HG02840 (cell line): ENCODE measurements at regions not wholly inside any gene's neighbourhood (a gene's known extent, or its start where the extent isn't known, plus 50 kb on each side); places are given as distances from the start of the nearest gene placed in this dataset.
A peak's percentile ranks its signal among the peaks of the same experiment; 100 is the strongest.
"Not testable (repeated sequence)": the region's sequence is repeated elsewhere in the genome, so short reads cannot be mapped to it uniquely, and the experiment has no call there.

Experiments
- ATAC-seq: cut with Tn5 transposase; IDR thresholded peaks from one replicate; pipeline ENCODE4 v1.9.1; 2021; ENCODE audit warnings: mild to moderate bottlenecking, moderate library complexity, moderate number of reproducible peaks; ENCODE audit not compliant: unreplicated experiment, low FRiP score

GRCh38 chr12:43255522-43256111 lies 296.4 kb downstream of the ADAMTS20 start:
- no peak for ATAC-seq

GRCh38 chr12:43252585-43252984 lies 299.4 kb downstream of the ADAMTS20 start:
- ATAC-seq, result no peak

GRCh38 chr12:43245947-43246346 lies 306.1 kb downstream of the ADAMTS20 start:
- ATAC-seq, result no peak

- ATAC-seq, result no peak
Observed at GRCh38 chr12:43241986-43242385, 310.0 kb downstream of the ADAMTS20 start.

DNA sequence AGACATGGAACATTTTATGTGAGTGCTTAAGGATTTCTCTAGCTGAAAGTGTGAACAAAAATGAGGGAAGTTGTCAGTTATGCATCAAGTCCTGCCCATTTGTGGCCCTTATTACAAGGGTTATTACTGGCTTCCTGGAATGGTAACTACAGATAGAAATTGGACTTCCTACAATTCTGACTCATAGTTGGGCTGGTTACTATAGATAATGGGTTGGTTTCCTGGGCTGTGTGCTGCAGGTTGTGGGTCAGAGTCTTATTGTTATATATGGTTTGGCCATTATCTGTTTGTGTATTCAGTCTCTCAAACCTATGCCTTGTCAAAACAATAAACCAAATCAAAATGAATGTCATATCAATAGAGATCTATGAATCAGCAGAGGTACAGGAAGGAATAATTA lies 313.7 kb downstream of the ADAMTS20 start:
- ATAC-seq, result no peak

DNA sequence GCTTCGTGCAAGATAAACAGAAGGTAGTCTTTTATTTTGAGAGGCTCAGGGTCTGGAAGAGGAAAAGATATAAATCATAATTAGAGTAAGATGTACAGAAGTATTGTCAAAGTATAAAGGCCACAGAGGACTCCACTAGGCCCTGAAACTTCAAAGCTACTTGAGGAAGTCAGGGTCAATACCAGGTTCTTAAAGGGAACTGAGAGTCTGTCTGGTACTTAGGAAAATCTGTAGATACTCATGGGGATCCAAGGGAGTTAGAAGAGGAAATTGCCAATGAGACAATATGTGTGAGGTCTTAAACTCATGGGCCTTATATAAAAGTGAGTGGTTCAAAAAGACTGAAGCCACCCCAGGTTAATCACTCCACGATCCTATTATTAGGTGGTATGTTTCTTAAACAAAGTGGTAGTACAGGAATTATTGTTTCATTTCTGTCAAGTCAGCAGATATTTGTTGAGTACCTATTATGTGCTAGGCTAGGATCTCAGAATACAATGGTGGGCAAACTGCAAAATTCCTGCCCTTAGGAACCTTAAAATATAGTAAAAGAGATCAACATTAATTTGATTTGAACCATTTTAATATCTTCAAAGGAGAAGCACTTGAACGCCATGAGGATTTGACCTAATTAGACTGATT lies 314.6 kb downstream of the ADAMTS20 start:
- no peak for ATAC-seq

DNA sequence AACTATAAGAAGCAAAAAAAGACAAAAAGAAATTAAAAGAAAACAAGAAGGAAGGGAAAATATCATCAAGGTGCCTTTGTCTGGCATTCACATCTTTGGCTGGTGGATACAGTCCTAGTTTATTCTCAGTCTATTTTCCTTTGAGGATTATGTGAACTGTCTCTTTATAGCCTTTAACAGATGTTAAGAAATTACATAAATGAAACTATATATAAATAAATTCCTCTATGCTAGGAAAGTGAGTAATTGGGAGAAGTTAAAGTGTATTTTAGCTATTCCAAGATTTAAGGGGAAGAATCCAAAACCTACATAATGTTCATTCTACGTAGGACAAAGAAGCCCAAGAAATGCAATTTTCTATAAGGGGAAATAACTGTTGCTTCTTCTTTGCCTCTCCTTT lies 316.3 kb downstream of the ADAMTS20 start:
- no peak for ATAC-seq

DNA sequence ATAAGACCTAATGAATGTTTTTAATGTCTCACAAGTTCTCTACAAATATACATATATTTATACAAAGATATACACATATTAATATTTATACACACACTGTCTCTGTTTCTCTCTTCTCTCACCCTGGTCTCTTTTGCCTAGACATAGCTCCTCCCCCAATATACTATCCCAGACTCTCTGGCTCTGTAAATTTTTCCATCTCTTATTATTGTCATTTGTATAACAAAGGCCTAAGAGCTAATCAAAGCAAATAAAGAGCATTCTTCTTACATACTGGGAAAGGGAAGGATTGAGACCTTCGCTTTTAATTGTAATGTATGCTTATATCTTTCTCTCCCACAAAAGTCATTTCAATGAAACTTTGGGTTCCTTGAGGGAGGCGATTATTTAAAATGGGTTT lies 318.1 kb downstream of the ADAMTS20 start:
- no peak for ATAC-seq

DNA sequence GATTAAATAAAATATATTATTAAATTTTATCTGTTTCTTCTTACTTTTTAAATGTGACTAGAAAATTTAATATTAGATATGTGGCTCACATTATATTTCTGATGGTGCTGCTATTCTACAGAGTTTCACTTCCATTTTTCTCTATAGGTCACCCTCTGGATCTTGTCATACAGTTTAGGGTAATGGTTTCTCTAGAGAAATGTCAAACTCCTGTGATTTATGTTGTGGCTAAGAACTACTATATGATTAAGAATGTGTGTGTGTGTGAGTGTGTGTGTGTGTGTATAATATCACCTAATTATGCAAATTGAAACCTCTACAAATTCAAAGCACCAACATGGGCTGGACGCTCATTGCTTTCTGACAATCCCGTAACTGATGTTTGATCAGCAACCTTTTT lies 325.9 kb downstream of the ADAMTS20 start:
- no peak for ATAC-seq

DNA sequence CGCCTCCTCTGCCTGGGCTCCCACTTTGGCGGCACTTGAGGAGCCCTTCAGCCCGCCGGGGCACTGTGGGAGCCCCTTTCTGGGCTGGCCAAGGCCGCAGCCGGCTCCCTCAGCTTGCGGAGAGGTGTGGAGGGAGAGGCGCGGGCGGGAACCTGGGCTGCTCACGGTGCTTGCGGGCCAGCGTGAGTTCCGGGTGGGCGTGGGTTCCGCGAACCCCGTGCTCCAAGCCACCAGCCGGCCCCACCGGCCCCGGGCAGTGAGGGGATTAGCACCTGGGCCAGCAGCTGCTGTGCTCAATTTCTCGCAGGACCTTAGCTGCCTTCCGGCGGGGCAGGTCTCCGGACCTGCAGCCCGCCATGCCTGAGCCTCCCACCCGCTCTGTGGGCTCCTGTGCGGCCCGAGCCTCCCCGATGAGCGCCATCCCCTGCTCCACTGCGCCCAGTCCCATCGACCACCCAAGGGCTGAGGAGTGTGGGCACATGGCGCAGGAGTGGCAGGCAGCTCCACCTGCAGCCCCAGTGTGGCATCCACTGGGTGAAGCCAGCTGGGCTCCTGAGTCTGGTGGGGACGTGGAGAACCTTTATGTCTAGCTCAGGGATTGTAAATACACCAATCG lies 327.7 kb downstream of the ADAMTS20 start:
- ATAC-seq, result not testable (repeated sequence)

- no peak for ATAC-seq
Observed at GRCh38 chr12:43222796-43223195, 329.2 kb downstream of the ADAMTS20 start.

DNA sequence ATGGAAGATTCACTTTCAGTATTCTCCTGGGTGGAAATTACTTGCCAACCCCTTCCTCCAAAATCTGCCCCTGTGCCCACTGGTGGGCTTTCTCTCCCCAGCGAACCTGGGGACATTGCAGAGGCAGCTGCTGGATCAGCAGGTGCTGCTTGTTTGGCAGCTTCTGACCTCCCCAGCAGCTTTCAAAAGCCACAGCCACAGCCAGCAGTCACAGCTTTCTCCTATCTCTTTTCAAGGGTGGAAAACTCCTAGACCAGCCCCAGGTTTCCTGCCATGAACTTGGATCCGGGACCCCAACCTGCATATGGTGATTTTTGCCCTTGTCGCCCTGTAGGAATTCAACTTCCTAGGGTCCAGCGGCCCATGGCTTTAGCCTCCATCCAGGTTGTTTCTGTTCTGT lies 330.8 kb downstream of the ADAMTS20 start:
- ATAC-seq, result no peak

GRCh38 chr12:43216490-43216889 lies 335.5 kb downstream of the ADAMTS20 start:
- ATAC-seq, result no peak

- ATAC-seq, result no peak
Observed at GRCh38 chr12:43214166-43214565, 337.8 kb downstream of the ADAMTS20 start.

DNA sequence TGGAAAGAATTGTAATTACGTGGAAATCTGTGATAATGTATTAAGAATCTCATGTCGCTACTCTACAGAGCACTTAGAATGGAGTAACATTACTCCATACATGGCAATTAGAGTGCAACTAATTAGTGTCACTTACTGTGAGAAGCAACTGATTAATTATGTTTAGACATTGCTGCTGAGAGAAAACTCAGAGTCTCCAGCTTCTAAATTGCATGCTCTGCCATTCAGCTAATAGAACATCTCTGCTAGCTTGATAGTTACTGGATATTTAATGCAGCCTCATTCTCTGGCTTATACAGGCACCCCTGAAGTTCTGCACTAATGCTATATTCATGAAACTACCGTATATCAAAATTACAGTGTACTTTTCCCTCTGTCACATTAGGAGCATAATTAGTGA lies 338.4 kb downstream of the ADAMTS20 start:
- ATAC-seq, result no peak

DNA sequence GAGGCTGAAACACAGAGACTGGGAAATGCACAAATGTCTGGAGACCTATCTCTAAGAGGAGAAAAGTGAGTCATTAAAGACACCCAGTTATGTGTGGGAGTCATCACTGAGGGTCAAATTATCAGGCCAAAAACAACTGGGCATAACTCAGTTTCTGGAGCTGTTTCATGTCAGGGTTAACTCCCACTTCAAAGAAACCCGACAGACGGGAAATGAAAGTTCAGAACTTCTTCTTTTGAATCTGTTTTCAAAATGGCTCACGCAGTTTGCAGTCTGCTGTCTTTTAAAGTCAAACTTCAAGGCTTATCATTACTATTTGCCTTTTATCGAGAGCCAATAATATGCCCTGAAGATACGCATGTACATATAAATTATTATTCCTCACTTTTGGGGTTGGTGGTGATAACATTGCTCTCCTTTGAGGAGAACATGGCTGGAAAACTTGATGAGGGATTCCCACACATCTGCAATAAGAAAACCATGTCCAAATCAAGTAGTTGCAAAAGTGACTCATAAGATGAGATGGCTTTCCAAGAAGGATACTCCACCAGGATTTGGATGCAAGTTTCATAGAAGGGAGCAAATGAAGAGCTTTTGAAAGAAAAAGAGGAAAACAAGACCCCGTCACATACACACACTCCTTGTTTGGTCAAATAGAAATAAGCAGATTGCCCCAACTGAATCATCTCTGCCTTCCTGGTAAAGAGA lies 341.4 kb downstream of the ADAMTS20 start:
- peak; percentile 93 for ATAC-seq

GRCh38 chr12:43208627-43209026 lies 343.4 kb downstream of the ADAMTS20 start:
- ATAC-seq, result no peak

- no peak for ATAC-seq
Observed at GRCh38 chr12:43208221-43208620, 343.8 kb downstream of the ADAMTS20 start.

DNA sequence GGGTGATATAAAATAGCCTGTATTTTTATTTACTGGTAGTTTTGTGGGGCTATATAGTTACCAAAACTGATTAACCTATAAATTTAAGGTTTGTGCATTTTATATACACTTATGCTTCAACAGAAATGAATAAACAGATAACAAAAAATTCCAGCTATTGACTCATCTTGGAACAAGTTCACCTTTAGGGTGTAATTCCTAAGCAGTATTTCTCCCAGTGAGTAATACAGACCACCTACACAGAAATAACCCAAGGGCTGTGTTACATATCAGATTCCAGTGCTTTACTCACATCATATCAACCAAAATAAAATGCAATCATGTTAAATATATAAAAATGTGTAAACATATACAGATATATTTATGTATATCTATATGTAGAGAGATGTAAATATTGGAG lies 345.6 kb downstream of the ADAMTS20 start:
- no peak for ATAC-seq

DNA sequence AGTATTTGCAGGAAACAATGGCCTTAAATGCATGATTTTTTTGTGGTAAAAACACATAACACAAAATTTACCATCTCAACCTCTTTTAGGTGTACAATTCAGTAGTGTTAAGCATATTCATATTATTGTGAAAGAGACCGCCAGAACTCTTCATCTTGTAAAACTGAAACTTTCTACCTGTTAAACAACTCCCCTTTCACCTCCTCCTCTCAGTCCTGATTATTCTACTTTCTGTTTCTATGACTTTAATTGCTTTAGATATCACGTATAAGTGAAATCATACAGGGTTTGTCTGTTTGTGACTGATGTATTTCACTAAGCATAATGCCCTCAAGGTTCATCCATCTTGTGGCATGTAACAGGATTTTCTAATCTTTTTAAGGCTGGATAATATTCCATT lies 353.4 kb downstream of the ADAMTS20 start:
- ATAC-seq, result no peak

- no peak for ATAC-seq
Observed at GRCh38 chr12:43196268-43196907, 355.6 kb downstream of the ADAMTS20 start.
